GM18499 (cell line): ENCODE measurements at regions not wholly inside any gene's neighbourhood (a gene's known extent, or its start where the extent isn't known, plus 50 kb on each side); places are given as distances from the start of the nearest gene placed in this dataset.

Experiments
- ATAC-seq: cut with Tn5 transposase; IDR thresholded peaks from one replicate; pipeline ENCODE4 v1.9.1; 2021; ENCODE audit warnings: moderate number of reproducible peaks; ENCODE audit not compliant: insufficient read depth, unreplicated experiment

DNA sequence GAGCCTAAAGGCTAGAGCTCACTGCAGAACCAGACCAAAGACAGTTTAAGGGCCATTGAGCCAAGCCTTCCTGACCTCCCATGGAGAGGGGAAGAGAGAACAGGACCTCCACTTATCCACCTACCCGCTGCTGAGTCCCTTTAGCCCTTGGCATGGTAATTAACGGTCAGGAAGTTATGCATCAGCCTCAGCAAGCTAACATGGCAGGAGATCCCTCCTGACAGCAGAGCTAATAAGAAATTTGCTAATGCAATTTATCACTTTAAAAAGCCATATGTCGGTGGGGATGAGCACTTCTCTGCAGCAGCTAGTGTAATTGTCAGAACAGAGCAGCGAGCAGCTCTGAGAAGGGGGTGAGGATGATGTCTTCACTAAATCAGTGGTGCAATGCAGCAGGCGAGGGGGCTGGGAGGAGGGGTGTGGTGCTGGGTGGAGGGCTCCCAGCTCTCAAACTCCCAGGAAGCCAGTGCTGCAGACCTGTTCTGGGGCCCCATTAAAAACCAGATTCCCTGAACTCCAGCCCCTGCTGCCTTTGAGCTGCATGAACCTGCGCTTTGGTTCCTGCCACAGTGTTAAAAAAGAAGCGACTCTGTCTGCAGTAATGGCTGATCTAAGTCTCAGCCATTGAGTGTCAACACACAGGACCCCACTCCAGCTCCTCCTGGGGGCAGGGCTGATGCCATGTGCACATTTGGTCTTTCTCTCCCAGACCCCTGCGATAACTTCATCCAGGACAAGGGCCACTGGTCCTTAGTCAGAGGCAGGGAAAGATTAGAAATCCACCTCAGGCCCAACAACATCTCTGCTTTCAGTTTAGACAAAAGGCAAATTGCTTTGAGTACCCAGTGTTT is 63.0 kb upstream of the CALM2 start:
- ATAC-seq, result no peak

DNA sequence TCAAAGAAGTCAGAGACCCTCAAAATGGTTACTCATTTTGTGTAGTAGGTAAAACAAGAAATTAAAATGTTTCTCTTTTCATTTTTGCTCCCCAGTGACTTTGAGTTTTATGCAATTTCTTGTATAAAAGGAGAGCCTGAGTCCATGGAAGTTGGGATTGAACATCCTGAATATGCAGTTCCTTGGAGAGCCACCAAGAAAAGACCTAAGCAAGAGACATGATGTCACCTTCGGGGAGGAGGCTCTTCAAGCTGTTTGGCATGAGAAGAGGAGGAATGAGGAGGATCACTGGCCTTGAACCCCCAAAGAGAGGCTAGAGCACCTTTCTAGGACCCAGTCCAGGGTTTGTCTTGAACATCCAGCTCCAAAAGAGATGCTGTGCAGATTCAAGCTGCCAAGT is 62.3 kb upstream of the CALM2 start:
- ATAC-seq, result no peak

- ATAC-seq, result no peak
These were observed 61.3 kb upstream of the CALM2 start for GRCh38 chr2:47237375-47238334.

GRCh38 chr2:47236503-47237215 is 60.3 kb upstream of the CALM2 start:
- no peak for ATAC-seq

- no peak for ATAC-seq
These were observed 58.8 kb upstream of the CALM2 start for GRCh38 chr2:47235132-47235531.

DNA sequence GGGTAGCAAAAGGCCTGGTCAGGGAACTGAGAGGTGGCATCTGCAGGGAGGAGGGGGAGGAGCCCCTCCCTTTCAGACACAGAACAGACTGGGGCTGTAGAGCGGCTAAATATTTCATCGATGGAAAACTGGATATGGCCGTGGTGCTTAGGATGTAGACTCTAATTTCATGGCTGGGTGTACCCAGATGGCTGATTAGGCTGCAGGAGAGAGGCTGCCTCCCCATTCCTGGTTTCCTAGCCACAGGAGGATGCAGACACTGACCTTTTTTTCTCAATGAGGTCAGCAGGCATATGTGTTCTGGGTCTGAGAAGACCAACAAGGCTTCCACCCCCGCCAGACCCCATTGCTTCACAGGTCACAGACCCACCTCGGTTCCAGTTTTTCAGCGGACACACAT is 58.1 kb upstream of the CALM2 start:
- ATAC-seq, result no peak

GRCh38 chr2:47232738-47233415 is 56.6 kb upstream of the CALM2 start:
- ATAC-seq, result no peak

GRCh38 chr2:47230418-47230817 is 54.1 kb upstream of the CALM2 start:
- no peak for ATAC-seq

- ATAC-seq, result no peak
These were observed 51.4 kb upstream of the CALM2 start for GRCh38 chr2:47227532-47228279.

- no peak for ATAC-seq
These were observed 50.6 kb upstream of the CALM2 start for GRCh38 chr2:47226923-47227220.

DNA sequence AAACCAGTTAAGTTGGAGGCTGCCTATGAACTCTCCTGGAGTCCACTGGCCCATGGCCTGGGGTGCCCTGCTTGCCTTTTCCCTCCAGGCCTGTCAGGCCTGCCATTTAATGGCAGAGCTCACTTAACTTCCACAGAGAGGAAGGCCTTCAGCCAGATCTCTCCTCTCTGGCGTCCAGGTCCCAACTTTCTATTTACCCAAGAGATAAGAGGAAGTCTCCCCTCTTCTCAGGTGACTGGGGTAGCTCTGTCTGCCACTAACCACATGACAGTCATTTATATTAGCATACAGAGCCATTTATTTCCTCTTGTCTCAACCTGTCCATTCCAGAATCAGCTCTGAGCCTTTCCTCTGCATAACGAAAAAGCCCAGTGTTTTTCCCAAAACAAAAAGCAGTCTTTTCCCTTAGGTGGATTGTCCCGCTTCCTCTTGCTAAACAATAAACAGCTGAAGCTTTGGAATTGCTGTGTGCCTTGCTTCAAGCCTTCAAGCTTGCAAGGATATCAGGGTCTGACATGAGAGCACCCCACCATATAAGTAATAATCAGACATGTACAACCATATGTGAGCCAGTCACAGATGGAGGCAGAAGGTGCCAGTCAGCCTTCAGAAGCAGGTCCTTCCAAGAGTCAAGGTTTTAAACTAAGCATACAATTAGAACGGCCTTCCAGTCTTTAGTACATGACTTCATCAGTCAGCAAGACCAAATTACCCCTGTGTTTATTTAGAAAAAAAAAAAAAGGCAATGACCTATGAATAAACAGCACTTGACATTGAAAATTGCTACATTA is 50.0 kb upstream of the CALM2 start:
- ATAC-seq, result no peak
